ENCODE measurements at regions not wholly inside any gene's neighbourhood (a gene's known extent, or its start where the extent isn't known, plus 50 kb on each side); places are given as distances from the start of the nearest gene placed in this dataset.
"Not testable (repeated sequence)": the region's sequence is repeated elsewhere in the genome, so short reads cannot be mapped to it uniquely, and the experiment has no call there.

DNA sequence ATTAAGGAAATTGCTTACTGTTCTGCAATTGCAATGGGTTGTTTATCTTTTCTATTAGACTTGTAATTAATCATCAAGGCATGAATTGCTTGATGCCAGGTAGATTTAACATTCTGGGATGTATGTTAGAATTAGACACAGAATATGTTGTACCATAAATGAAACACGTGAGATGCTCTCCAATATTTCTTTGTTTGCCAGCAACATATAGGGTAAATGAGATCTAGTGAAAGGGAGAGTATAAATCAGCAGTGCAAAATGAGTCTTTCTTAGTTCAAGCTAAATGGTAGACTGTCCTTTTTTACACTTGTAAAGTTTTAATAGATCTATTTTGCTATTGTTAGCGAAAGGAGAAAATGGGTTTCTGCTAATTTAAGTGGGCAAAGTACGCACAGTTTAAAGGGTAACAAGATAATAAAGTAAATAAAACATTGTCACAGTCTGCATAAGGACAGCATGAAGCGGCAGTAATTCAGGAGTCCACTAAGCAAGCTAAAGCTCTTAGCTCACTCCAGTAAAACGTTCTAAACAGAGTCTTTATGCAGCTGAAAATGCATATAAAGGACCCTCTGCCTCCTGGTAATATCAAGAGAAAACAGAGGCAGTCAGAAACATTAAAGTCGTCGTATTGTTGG lies 1137.1 kb downstream of the OLFM4 start:
- DNase-seq: peak; percentile 66 to 67

- DNase-seq: no peak
These were observed 1145.4 kb downstream of the OLFM4 start for GRCh38 chr13:54173996-54174395.

GRCh38 chr13:54175466-54175865 lies 1146.9 kb downstream of the OLFM4 start:
- no peak for DNase-seq

DNA sequence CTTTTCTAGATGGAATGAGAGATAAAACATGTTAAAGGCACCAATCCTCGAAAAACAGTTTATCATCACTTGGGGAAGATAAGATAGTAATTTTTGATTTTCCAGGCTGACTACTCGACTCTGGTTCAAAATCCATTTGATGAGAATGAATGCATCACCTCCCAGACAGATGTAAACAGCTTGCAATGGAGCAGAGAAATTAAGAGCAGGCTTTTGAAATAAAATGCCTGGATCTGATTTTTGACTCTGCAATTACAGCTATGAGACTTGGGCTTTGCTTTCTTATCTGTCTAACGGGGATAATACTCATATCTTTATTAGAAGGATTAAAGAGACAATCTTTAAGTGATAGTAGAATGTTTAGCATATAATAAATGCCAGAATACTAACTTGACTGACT lies 1148.9 kb downstream of the OLFM4 start:
- no peak for DNase-seq

- no peak for DNase-seq
These were observed 1154.6 kb downstream of the OLFM4 start for GRCh38 chr13:54183166-54183565.

DNA sequence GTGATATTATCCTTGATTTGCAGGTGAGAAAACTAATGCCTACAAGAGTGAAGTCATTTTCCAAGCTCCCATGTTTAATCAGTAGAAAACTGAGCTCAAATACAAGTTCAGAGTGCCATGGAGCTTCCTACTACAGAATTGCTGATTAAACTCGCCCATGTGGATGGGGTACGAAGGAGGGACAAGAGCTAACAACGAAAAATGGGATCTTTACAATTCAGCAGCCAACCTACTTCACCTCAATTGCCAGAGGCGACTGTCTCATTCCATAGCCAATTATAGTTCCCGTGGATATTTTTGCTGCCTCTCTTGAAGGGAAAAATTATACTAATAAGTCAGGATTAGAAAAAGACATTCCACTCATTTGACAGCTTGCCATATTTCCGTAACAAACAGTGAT lies 1155.1 kb downstream of the OLFM4 start:
- DNase-seq: no peak

DNA sequence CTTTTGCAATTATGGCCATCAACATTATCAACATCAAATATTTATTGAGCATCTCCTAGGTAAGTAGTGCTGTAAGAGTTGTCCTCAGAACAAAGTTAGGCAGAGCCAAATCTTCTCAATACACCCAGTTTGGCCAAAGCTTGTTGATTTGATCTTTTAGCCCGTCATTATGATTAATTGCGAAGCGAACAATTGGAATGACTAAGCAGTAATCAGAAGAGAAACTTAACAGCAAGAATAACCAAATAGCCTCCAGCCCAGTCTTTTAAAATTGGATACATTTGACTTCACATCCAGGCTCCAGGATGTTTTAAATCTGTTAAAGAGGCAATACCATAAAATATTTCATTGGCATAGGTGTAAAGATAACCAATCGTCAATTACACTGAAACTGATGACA lies 1156.0 kb downstream of the OLFM4 start:
- DNase-seq: no peak

- no peak for DNase-seq
These were observed 1156.5 kb downstream of the OLFM4 start for GRCh38 chr13:54185101-54185500.

DNA sequence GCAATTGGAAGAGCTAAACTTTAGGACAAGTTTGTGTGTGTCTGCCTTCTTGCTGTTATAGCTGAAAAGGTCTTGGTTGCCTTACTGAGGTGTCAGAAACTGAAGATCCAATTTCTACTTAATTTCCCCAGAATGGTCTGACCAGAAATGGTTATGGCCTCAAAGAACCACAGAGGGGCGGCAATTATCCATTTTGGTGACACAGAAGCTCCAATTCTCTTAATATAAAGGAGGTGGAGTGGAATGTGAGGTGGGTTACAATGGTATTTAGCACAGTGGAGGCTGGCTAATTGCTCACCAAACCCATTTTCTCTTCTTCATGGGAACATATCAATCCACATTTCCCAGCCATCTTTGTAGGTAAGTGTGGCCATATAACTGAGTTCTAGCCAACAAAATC lies 1157.2 kb downstream of the OLFM4 start:
- peak in 1 of 2 experiments; percentile 12 for DNase-seq

GRCh38 chr13:54187461-54187860 lies 1158.8 kb downstream of the OLFM4 start:
- DNase-seq: no peak

- no peak for DNase-seq
These were observed 1165.8 kb downstream of the OLFM4 start for GRCh38 chr13:54194233-54195024.

DNA sequence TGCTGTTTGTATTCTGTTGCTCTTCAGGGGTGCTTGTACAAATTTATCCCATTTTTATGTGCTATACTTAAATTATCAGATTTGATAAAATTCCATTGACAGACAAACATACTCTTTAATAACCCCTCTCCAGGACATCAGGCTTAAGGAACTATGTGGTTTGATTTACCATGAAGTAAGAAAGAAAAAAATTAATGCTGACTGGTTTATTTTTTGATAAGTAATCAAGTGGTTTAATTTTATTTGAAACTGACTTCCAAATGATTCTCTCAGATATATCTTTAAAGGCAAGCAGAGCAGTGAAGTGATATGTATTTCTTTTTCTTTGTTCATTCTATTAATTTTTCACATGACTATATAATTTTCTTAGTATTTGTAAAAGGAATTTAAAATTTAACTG lies 1168.1 kb downstream of the OLFM4 start:
- DNase-seq: no peak

- DNase-seq: no peak
These were observed 1170.3 kb downstream of the OLFM4 start for GRCh38 chr13:54198911-54199310.

GRCh38 chr13:54206626-54207025 lies 1178.0 kb downstream of the OLFM4 start:
- no peak for DNase-seq

DNA sequence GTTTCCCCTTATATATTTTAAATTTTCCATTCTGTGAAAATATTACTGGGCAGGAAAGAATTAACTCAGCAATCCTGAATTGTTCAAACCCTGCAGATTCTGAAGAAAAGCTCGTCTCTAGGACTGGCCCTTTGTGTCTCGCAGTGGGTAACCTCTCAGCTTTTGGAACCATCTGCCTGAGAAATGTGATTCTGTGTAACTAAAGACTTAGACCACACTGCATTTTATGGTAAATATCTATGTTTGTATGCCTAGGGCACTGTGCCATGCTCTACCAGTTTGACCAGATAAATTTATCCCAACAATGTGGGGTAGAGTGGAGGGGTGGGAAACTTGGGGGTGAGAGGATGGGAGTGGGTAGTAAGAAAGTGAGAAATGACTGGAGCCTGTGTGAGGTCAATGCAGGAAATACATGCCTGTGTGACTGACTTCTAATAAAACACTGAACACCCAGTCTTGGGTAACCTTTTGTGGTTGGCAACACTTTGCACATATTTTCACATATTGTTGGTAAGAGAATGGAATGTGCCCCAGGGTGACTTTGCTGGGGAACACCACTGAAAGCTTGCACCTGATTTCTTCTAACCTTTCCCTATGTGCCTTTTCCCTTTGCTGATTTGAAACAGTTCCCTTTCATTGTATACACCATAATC lies 1181.9 kb downstream of the OLFM4 start:
- no peak for DNase-seq

DNA sequence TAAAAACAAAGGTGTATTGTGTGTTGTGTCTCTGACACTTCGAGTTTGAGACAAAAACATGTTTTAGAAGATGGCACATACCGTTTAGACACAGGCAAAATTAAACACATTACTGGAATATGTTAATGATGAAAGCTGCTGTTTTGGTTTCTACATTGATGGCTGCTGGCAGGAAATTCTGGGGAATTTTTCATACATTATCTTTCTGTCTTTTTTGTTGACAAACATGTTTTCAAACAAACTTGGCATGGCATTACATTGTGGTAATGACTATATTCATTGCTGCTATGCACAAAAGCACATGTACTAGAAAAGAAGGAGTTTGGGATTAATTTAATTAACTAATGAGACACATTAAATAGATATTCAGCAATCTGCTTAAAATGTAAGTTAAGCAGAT lies 1187.6 kb downstream of the OLFM4 start:
- no peak for DNase-seq

- no peak for DNase-seq
These were observed 1198.3 kb downstream of the OLFM4 start for GRCh38 chr13:54226876-54227275.

- DNase-seq: no peak
These were observed 1204.1 kb downstream of the OLFM4 start for GRCh38 chr13:54232700-54233099.

GRCh38 chr13:54234607-54235006 lies 1206.0 kb downstream of the OLFM4 start:
- DNase-seq: no peak

GRCh38 chr13:54241719-54242118 lies 1213.1 kb downstream of the OLFM4 start:
- DNase-seq: peak in 1 of 2 experiments; percentile 7

DNA sequence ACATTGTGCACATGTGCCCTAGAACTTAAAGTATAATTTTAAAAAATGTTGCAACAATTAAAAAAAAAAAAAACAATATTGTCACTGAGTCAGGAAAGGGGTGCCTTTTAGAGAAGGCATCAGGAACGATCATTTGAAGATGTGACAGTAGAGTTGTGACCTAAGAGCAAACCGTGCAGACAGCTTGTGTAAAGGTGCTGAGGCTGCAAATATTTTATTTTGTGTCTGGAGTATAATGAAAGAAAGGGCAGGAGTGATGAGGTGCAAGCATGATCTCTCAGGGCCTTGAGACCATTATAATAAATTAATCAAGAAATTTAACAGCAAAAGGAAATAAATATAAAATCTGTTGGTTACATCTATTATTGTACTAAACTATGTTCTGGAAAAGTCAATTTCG lies 1219.7 kb downstream of the OLFM4 start:
- no peak for DNase-seq

GRCh38 chr13:54261856-54262255 lies 1233.2 kb downstream of the OLFM4 start:
- no peak for DNase-seq

- DNase-seq: no peak
These were observed 1235.3 kb downstream of the OLFM4 start for GRCh38 chr13:54263868-54264267.

DNA sequence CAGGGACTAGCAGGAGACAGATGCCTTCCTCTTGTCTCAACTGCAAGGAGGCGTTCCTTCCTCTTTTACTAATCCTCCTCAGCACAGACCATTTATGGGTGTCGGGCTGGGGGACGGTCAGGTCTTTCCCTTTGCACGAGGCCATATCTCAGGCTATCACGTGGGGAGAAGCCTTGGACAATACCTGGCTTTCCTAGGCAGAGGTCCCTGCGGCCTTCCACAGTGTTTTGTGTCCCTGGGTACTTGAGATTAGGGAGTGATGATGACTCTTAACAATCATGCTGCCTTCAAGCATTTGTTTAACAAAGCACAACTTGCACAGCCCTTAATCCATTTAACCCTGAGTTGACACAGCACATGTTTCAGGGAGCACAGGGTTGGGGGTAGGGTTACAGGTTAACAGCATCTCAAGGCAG lies 1238.6 kb downstream of the OLFM4 start:
- DNase-seq: not testable (repeated sequence)

All from NCI-H1930 (cell line).